Keratinocyte (primary cell): ENCODE measurements at regions not wholly inside any gene's neighbourhood (a gene's known extent, or its start where the extent isn't known, plus 50 kb on each side); places are given as distances from the start of the nearest gene placed in this dataset.

Experiments used
- DNase-seq: peaks from one replicate; pipeline ENCODE4 v3.0.0-alpha.2; 2011; ENCODE audit warnings: low read depth, missing footprints, low spot score
- FAIRE-seq: peaks from 2 replicates; lab custom pipeline; 2011; peaks lifted over from hg19 to GRCh38; lab: Jason Lieb, UNC
- H2AFZ ChIP-seq: 2 replicates; pipeline ENCODE4 v1.6.0; 2012; ENCODE audit warnings: low read length, control low read depth, inconsistent platforms; ENCODE audit not compliant: control insufficient read depth
- H3K27ac ChIP-seq: 2 replicates; pipeline ENCODE4 v1.5.1; 2011; ENCODE audit warnings: low read length; ENCODE audit not compliant: control insufficient read depth, insufficient read depth
- H3K27me3 ChIP-seq: 3 replicates; pipeline ENCODE4 v1.6.0; 2011; ENCODE audit warnings: low read length; ENCODE audit not compliant: control insufficient read depth, insufficient read depth; ENCODE audit errors: extremely low read depth
- H3K36me3 ChIP-seq, 2 experiments: 2 replicates in 1 of 2; 3 replicates in 1 of 2; pipeline ENCODE4 v1.5.1; 2011; ENCODE audit warnings: low read length in 2 of 2, mild to moderate bottlenecking in 1 of 2; ENCODE audit not compliant: control insufficient read depth in 2 of 2, insufficient read depth in 2 of 2; ENCODE audit errors: extremely low read depth in 1 of 2
- H3K4me1 ChIP-seq: 3 replicates; pipeline ENCODE4 v1.5.1; 2011; ENCODE audit warnings: low read length; ENCODE audit not compliant: control insufficient read depth, insufficient read depth; ENCODE audit errors: extremely low read depth
- H3K4me2 ChIP-seq: 3 replicates; pipeline ENCODE4 v1.6.0; 2011; ENCODE audit warnings: low read depth, low read length; ENCODE audit not compliant: control insufficient read depth, insufficient read depth; ENCODE audit errors: extremely low read depth
- H3K4me3 ChIP-seq, 3 experiments: fragments of 200-600 bp in 1 of 3; sonication (generic) in 1 of 3; 2 replicates in 2 of 3; 3 replicates in 1 of 3; pipeline ENCODE4 v1.5.1; 2011 to 2016; ENCODE audit warnings: low read length in 3 of 3, mild to moderate bottlenecking in 3 of 3, control low read depth in 2 of 3, inconsistent platforms in 1 of 3, low read depth in 1 of 3, mixed read lengths in 1 of 3, mixed run types in 1 of 3, moderate library complexity in 1 of 3; ENCODE audit not compliant: control insufficient read depth in 2 of 3, insufficient read depth in 2 of 3; ENCODE audit errors: extremely low read depth in 1 of 3
- H3K79me2 ChIP-seq: 2 replicates; pipeline ENCODE4 v1.6.0; 2012; ENCODE audit warnings: low read length; ENCODE audit not compliant: control insufficient read depth, insufficient read depth
- H3K9ac ChIP-seq: 3 replicates; pipeline ENCODE4 v1.6.0; 2011; ENCODE audit warnings: low read length; ENCODE audit not compliant: control insufficient read depth, insufficient read depth; ENCODE audit errors: extremely low read depth
- H3K9me1 ChIP-seq: 3 replicates; pipeline ENCODE4 v1.6.0; 2011; ENCODE audit warnings: low read length; ENCODE audit not compliant: control insufficient read depth, insufficient read depth; ENCODE audit errors: extremely low read depth
- H3K9me3 ChIP-seq: 2 replicates; pipeline ENCODE4 v1.5.1; 2012; ENCODE audit warnings: low read depth, low read length; ENCODE audit not compliant: control insufficient read depth
- H4K20me1 ChIP-seq: 3 replicates; pipeline ENCODE4 v1.6.0; 2011; ENCODE audit warnings: low read length; ENCODE audit not compliant: control insufficient read depth, insufficient read depth; ENCODE audit errors: extremely low read depth
- CTCF ChIP-seq, 3 experiments: IDR thresholded peaks in 1 of 3; conservative IDR thresholded peaks in 1 of 3; optimal IDR thresholded peaks in 1 of 3; 2 replicates in 2 of 3; 3 replicates in 1 of 3; pipeline versions ENCODE3 to v1.5.1; 2011; ENCODE audit warnings: low read length in 3 of 3, mild to moderate bottlenecking in 3 of 3, moderate library complexity in 2 of 3, control low read depth in 1 of 3, inconsistent platforms in 1 of 3; ENCODE audit not compliant: insufficient read depth in 2 of 3; ENCODE audit errors: extremely low read depth in 1 of 3
- EZH2 ChIP-seq: IDR thresholded peaks from one replicate; pipeline ENCODE4 v1.6.1; 2012; ENCODE audit warnings: inconsistent platforms, mild to moderate bottlenecking, low read length, moderate library complexity
- dilution Hi-C: fragments of 300-500 bp; cut with MboI; formaldehyde crosslinking; loops from one replicate; pipeline ENCODE4 v1.7.0; 2020; ENCODE audit warnings: low sequenced_read_pairs; ENCODE audit not compliant: extremely low pct_ligation_motif_present

GRCh38 chr7:94748376-94748775, 92.4 kb upstream of the SGCE start:
- dilution Hi-C loops = no loop called here
- FAIRE-seq = no peak

DNA sequence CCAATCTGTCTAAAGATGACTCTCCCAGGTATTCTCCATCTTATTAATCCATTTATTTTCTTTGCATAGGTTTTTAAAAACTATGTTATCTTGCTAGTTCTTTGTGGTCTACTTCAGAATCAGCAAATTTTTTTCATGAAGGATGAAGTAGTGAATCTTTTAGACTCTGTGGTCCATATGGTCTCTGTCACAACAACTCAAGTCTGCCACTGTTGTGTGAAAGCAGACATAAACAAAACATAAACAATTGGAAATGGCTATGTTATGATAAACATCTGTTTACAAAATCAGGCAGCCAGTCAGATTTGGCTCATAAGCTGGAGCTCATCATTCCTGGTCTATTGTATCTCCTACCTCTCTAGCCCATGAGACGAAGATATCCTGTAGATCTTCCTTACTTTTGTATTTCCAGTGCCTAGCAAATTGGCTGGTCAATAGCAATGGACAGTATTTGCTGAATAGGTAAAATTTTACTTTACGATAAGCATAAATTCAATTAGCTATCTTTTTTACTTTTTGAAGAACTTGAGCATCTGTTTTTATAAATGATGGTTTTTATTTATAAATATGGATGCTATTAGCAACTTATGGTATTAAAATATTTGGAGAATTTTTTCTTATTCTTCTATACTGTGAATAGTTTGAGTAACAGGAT, 104.6 kb upstream of the SGCE start:
- Histone ChIP-seq H3K9me1 (no peaks in the 10 kb centered on the region), H3K36me3 (no peaks in the 10 kb centered on the region), H3K27ac (no peak overlapping the region), H3K9ac (no peak overlapping the region), H2AFZ (no peak overlapping the region), H3K4me2 (no peak overlapping the region), H3K27me3 (no peaks in the 10 kb centered on the region), H3K9me3 (no peaks in the 10 kb centered on the region), H4K20me1 (no peaks in the 10 kb centered on the region), H3K4me3 (no peak overlapping the region), H3K4me1 (no peaks in the 10 kb centered on the region), H3K79me2 (no peaks in the 10 kb centered on the region)
- no peak for FAIRE-seq
- no peak for DNase-seq
- dilution Hi-C loops = no loop called here
- TF ChIP-seq CTCF (optimal IDR thresholded peaks at IDR 0.05 in 1 of 3, IDR thresholded peaks at IDR 0.05 in 1 of 3, conservative IDR thresholded peaks at IDR 0.05 in 1 of 3; ENCODE audit: extremely low read depth in 1 of 3, insufficient read depth in 2 of 3, low read length in 3 of 3) (no peak), EZH2 (no peak)

More at GRCh38 chr7:94748376-94748775, 92.4 kb upstream of the SGCE start:
- Histone ChIP-seq H4K20me1 (no peaks in the 10 kb centered on the region), H3K9ac (no peak overlapping the region), H3K79me2 (no peaks in the 10 kb centered on the region), H3K36me3 (no peaks in the 10 kb centered on the region), H3K9me1 (no peaks in the 10 kb centered on the region), H3K27me3 (no peaks in the 10 kb centered on the region), H2AFZ (no peak overlapping the region), H3K9me3 (no peaks in the 10 kb centered on the region), H3K27ac (no peak overlapping the region), H3K4me2 (no peak overlapping the region), H3K4me1 (no peaks in the 10 kb centered on the region), H3K4me3 (no peak overlapping the region)
- no peak for DNase-seq
- TF ChIP-seq EZH2 (no peak), CTCF (optimal IDR thresholded peaks at IDR 0.05 in 1 of 3, IDR thresholded peaks at IDR 0.05 in 1 of 3, conservative IDR thresholded peaks at IDR 0.05 in 1 of 3; ENCODE audit: extremely low read depth in 1 of 3, insufficient read depth in 2 of 3, low read length in 3 of 3) (no peak)
